GM23338 (cell line): ENCODE measurements at regions not wholly inside any gene's neighbourhood (a gene's known extent, or its start where the extent isn't known, plus 50 kb on each side); places are given as distances from the start of the nearest gene placed in this dataset.

Experiments
- ATAC-seq: fragments of 200-7000 bp; cut with Tn5 transposase; 3 replicates; pipeline ENCODE4 v1.9.1; 2020
- DNase-seq: peaks from one replicate; pipeline ENCODE4 v3.0.0-alpha.2; 2015; ENCODE audit warnings: low spot score
- H2AFZ ChIP-seq: fragments of 200-600 bp; sonication (generic); 2 replicates; pipeline ENCODE4 v1.8.0; 2016; ENCODE audit warnings: antibody characterized with exemption, mild to moderate bottlenecking, moderate library complexity
- H3F3A ChIP-seq: fragments of 200-600 bp; sonication (generic); replicated peaks from 2 replicates; pipeline ENCODE4 v1.8.0; 2017; ENCODE audit warnings: antibody characterized with exemption, mixed run types, low read depth
- H3K27ac ChIP-seq: fragments of 200-600 bp; sonication (generic); 2 replicates; pipeline ENCODE4 v1.6.1; 2016; ENCODE audit warnings: low read depth
- H3K27me3 ChIP-seq: fragments of 200-600 bp; sonication (generic); 2 replicates; pipeline ENCODE4 v1.8.0; 2016; ENCODE audit warnings: mild to moderate bottlenecking, mixed run types, moderate library complexity; ENCODE audit not compliant: insufficient read depth
- H3K36me3 ChIP-seq: fragments of 200-600 bp; sonication (generic); 2 replicates; pipeline ENCODE4 v1.8.0; 2016; ENCODE audit warnings: mild to moderate bottlenecking; ENCODE audit not compliant: insufficient read depth
- H3K4me1 ChIP-seq: fragments of 200-600 bp; sonication (generic); 2 replicates; pipeline ENCODE4 v1.8.0; 2016; ENCODE audit warnings: mild to moderate bottlenecking, moderate library complexity; ENCODE audit not compliant: insufficient read depth
- H3K4me2 ChIP-seq: fragments of 200-600 bp; sonication (generic); 2 replicates; pipeline ENCODE4 v1.7.1; 2017; ENCODE audit warnings: mixed run types
- H3K4me3 ChIP-seq: fragments of 200-600 bp; sonication (generic); 2 replicates; pipeline ENCODE4 v1.6.1; 2016; ENCODE audit warnings: mixed run types
- H3K79me2 ChIP-seq: fragments of 200-600 bp; sonication (generic); replicated peaks from 2 replicates; pipeline ENCODE4 v1.8.0; 2017; ENCODE audit warnings: mild to moderate bottlenecking; ENCODE audit not compliant: insufficient read depth
- H3K9me2 ChIP-seq: fragments of 200-600 bp; sonication (generic); 2 replicates; pipeline ENCODE4 v1.8.0; 2017; ENCODE audit not compliant: insufficient read depth
- H4K20me1 ChIP-seq: fragments of 200-600 bp; sonication (generic); replicated peaks from 2 replicates; pipeline ENCODE4 v1.8.0; 2017; ENCODE audit warnings: mild to moderate bottlenecking; ENCODE audit not compliant: insufficient read depth
- H3K27ac Mint-ChIP-seq: 2 replicates; pipeline ENCODE4 v1.8.0; 2020; ENCODE audit warnings: inconsistent platforms, mild to moderate bottlenecking, moderate library complexity, mixed read lengths
- H3K27me3 Mint-ChIP-seq: 3 replicates; pipeline ENCODE4 v1.8.0; 2022; ENCODE audit warnings: low read depth, mild to moderate bottlenecking, moderate library complexity, mixed read lengths, inconsistent platforms; ENCODE audit not compliant: insufficient read depth, poor library complexity
- H3K36me3 Mint-ChIP-seq: 3 replicates; pipeline ENCODE4 v1.8.0; 2021; ENCODE audit warnings: low read depth, mild to moderate bottlenecking, inconsistent platforms, moderate library complexity, mixed read lengths
- H3K4me1 Mint-ChIP-seq: 3 replicates; pipeline ENCODE4 v1.8.0; 2020; ENCODE audit warnings: mild to moderate bottlenecking, inconsistent platforms, mixed read lengths
- H3K4me3 Mint-ChIP-seq: 3 replicates; pipeline ENCODE4 v1.8.0; 2021; ENCODE audit warnings: moderate library complexity, mild to moderate bottlenecking, inconsistent platforms, mixed read lengths
- H3K9me3 Mint-ChIP-seq: 3 replicates; pipeline ENCODE4 v1.8.0; 2020; ENCODE audit warnings: moderate library complexity, mild to moderate bottlenecking, inconsistent platforms, mixed read lengths
- CREB1 ChIP-seq: fragments of 250-450 bp; sonication (Bioruptor Pico); IDR thresholded peaks from 2 replicates; pipeline ENCODE4 v1.5.0; 2020; ENCODE audit warnings: low read depth, mild to moderate bottlenecking, moderate library complexity
- EZH2 ChIP-seq: fragments of 200-600 bp; sonication (generic); IDR thresholded peaks from one replicate; pipeline ENCODE4 v1.8.0; 2017; ENCODE audit warnings: antibody characterized with exemption, mild to moderate bottlenecking, low read depth; ENCODE audit not compliant: unreplicated experiment
- EZH2phosphoT487 ChIP-seq: fragments of 200-600 bp; sonication (generic); IDR thresholded peaks from one replicate; pipeline ENCODE4 v1.8.1; 2018; ENCODE audit warnings: antibody characterized with exemption; ENCODE audit not compliant: unreplicated experiment
- JUNB ChIP-seq: IDR thresholded peaks from one replicate; pipeline ENCODE4 v1.6.1; 2016; ENCODE audit warnings: antibody characterized with exemption; ENCODE audit not compliant: unreplicated experiment
- NANOG ChIP-seq: IDR thresholded peaks from 2 replicates; pipeline ENCODE4 v1.6.1; 2016; ENCODE audit warnings: antibody characterized with exemption, borderline replicate concordance
- POLR2AphosphoS5 ChIP-seq: IDR thresholded peaks from 2 replicates; pipeline ENCODE4 v1.6.1; 2016; ENCODE audit warnings: antibody characterized with exemption, low read depth
- REST ChIP-seq: IDR thresholded peaks from one replicate; pipeline ENCODE4 v1.6.1; 2018; ENCODE audit warnings: antibody characterized with exemption; ENCODE audit not compliant: unreplicated experiment
- STAT1 ChIP-seq: IDR thresholded peaks from one replicate; pipeline ENCODE4 v1.6.1; 2016; ENCODE audit warnings: antibody characterized with exemption; ENCODE audit not compliant: unreplicated experiment
- ZNF114 ChIP-seq: fragments of 250-450 bp; sonication (Bioruptor Pico); IDR thresholded peaks from 2 replicates; pipeline ENCODE4 v1.5.0; 2020; ENCODE audit warnings: mild to moderate bottlenecking, moderate library complexity
- ZNF331 ChIP-seq: fragments of 250-450 bp; sonication (Bioruptor Pico); IDR thresholded peaks from 2 replicates; pipeline ENCODE4 v1.5.0; 2020; ENCODE audit warnings: low read depth, mild to moderate bottlenecking, moderate library complexity
- ZNF462 ChIP-seq: fragments of 250-450 bp; sonication (Bioruptor Pico); IDR thresholded peaks from 2 replicates; pipeline ENCODE4 v1.5.0; 2020; ENCODE audit warnings: mild to moderate bottlenecking, moderate library complexity
- TF ChIP-seq, protein P1 (sequence below), 2 experiments: fragments of 200-600 bp in 1 of 2; sonication (generic) in 1 of 2; conservative IDR thresholded peaks; 2 replicates each; pipeline versions ENCODE4 v1.5.1 to v1.6.1; 2016 to 2017; ENCODE audit warnings: antibody characterized with exemption in 2 of 2, low read depth in 2 of 2, mild to moderate bottlenecking in 2 of 2, moderate library complexity in 1 of 2
- TF ChIP-seq, protein P2 (sequence below): IDR thresholded peaks from 2 replicates; pipeline ENCODE4 v1.6.1; 2016; ENCODE audit warnings: antibody characterized with exemption

- peaks cover 8% of the 10 kb centered on the region; the same call in 2 of the 3 replicates for H3K36me3 Mint-ChIP-seq
- Histone ChIP-seq H3K4me1 (no peaks in the 10 kb centered on the region), H3K9me2 (no peaks in the 10 kb centered on the region; the same call in 1 of the 2 replicates), H4K20me1 (no peaks in the 10 kb centered on the region), H3F3A (no peaks in the 10 kb centered on the region), H2AFZ (no peak overlapping the region), H3K4me2 (no peak overlapping the region), H3K27ac (no peak overlapping the region), H3K36me3 (no peaks in the 10 kb centered on the region), H3K4me3 (no peak overlapping the region), H3K79me2 (no peaks in the 10 kb centered on the region), H3K27me3 (no peaks in the 10 kb centered on the region)
- H3K4me3 Mint-ChIP-seq, result no peak overlapping the region
- DNase-seq, result no peak
- no peak for ATAC-seq
- no peaks in the 10 kb centered on the region for H3K27me3 Mint-ChIP-seq
- H3K27ac Mint-ChIP-seq, result no peak overlapping the region
- H3K4me1 Mint-ChIP-seq, result no peaks in the 10 kb centered on the region
- no peak for TF ChIP-seq EZH2
- TF ChIP-seq STAT1, result no peak
- no peak for TF ChIP-seq EZH2phosphoT487
- no peak for TF ChIP-seq NANOG
- no peak for TF ChIP-seq JUNB
- no peak for TF ChIP-seq ZNF331 (CRISPR knock-in tag)
- TF ChIP-seq, protein P1, sequence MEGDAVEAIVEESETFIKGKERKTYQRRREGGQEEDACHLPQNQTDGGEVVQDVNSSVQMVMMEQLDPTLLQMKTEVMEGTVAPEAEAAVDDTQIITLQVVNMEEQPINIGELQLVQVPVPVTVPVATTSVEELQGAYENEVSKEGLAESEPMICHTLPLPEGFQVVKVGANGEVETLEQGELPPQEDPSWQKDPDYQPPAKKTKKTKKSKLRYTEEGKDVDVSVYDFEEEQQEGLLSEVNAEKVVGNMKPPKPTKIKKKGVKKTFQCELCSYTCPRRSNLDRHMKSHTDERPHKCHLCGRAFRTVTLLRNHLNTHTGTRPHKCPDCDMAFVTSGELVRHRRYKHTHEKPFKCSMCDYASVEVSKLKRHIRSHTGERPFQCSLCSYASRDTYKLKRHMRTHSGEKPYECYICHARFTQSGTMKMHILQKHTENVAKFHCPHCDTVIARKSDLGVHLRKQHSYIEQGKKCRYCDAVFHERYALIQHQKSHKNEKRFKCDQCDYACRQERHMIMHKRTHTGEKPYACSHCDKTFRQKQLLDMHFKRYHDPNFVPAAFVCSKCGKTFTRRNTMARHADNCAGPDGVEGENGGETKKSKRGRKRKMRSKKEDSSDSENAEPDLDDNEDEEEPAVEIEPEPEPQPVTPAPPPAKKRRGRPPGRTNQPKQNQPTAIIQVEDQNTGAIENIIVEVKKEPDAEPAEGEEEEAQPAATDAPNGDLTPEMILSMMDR (conservative IDR thresholded peaks at IDR 0.05; ENCODE audit: low read depth in 2 of 2), result no peak
- TF ChIP-seq ZNF114 (CRISPR knock-in tag), result no peak
- TF ChIP-seq CREB1, result no peak
- no peak for TF ChIP-seq ZNF462
- TF ChIP-seq POLR2AphosphoS5, result no peak
- TF ChIP-seq, protein P2, sequence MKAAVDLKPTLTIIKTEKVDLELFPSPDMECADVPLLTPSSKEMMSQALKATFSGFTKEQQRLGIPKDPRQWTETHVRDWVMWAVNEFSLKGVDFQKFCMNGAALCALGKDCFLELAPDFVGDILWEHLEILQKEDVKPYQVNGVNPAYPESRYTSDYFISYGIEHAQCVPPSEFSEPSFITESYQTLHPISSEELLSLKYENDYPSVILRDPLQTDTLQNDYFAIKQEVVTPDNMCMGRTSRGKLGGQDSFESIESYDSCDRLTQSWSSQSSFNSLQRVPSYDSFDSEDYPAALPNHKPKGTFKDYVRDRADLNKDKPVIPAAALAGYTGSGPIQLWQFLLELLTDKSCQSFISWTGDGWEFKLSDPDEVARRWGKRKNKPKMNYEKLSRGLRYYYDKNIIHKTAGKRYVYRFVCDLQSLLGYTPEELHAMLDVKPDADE, result no peak
- TF ChIP-seq REST, result no peak
- H3K9me3 Mint-ChIP-seq, result peaks cover 13% of the 10 kb centered on the region
Measured at GRCh38 chr2:116440104-116440653, 1374.3 kb upstream of the DDX18 start.
